GM19328 (cell line): ENCODE measurements at regions not wholly inside any gene's neighbourhood (a gene's known extent, or its start where the extent isn't known, plus 50 kb on each side); places are given as distances from the start of the nearest gene placed in this dataset.

ENCODE experiments used
- ATAC-seq: cut with Tn5 transposase; IDR thresholded peaks from one replicate; pipeline ENCODE4 v1.9.1; 2021; ENCODE audit warnings: mild to moderate bottlenecking, moderate library complexity; ENCODE audit not compliant: unreplicated experiment

DNA sequence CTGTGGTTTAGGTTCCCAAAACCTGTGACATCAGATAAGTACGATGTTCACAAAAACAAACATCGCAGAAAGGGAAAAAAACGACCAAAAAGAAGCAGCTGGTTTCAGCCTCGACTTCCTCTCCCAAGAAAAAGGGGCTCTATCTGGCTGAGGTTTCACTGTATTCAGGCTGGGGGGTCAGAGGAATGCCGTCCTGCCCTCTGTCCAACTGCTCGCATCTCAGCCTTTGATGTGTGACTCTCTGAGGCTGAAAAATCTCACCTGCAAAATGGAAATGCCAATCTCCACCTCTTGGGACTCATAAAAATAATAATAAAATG, 123.6 kb upstream of the PTPN1 start:
- ATAC-seq, result no peak

DNA sequence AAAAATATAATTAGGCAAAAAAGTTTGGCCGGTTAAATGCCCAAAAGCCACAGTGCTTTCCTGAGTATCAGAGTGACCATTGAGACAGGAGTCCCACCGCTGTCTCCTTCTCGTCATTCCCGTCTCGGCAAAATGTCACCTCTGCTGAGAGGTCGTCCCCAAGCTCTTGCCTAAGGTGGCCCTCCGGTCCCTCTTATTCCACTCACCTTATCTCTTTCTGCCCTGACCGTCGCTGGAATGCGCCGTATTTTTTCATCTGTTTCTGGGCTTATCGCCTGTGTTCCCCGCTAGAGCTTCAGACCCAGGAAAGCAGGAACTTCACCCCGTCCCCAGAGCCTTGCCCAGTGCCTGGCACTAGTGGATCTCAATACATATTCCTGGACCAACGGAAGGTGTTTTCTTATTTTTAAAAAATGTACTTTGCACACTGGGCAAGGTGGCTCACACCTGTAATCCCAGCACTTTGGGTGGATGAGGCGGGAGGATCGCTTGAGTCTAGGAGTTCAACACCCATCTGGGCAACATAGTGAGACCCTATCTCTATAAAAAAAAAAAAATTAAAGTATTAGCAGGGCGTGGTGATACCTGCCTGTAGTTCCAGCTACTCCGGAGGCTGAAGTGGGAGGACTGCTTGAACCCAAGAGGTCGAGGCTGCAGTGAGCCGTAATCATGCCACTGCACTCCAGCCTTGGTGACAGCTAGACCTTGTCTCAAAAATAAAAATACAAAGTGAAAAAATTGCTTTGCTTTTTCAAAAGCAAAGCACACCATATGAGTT, 122.8 kb upstream of the PTPN1 start:
- no peak for ATAC-seq

DNA sequence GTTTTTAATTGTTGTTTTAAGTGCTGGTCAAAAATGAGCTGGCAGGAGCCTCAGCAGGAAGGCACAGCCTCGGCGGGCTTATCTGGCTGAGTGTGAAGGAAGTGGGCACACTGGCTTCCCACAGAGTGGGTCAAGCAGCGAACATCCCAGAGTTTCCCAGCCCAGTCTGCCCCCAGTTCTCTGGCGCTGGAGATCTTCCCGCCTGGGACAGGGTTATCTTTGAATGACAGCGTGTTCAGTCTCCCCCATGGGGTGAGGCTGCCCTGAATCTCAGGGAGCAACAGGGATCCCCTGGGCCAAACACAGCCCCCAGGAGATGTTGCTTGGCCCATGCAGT, 122.2 kb upstream of the PTPN1 start:
- ATAC-seq, result no peak

DNA sequence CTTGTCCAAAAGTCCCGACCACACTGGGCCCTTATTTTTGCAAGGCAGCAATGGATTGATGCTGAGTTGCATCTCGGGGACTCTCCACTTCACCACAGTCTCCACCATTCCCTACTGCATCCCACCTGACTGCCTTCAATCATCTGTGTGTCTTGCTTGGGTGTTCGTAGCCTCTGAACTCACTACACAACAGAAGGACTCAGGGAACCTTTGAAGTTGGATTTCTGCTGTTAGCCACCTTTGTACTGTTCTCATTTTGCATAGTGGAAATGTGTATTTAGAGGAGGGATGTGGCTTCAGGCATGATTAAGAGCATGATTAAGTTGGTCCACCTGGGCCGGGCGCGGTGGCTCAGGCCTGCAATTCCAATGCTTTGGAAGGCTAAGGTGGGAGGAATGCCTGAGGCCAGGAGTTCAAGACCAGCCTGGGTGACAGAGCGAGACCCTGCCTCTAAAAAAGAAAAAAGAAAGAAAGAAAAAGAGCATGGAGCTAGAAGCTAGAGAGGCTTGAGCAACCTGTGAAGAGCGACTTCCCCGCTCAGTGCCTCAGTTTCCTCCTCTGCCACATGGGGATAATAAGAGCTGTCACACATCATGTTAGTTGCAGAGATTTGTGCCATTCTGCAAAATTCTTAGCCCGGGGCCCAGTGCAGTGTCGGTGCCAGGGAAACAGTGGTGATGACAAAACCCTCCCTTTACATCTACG, 121.3 kb upstream of the PTPN1 start:
- no peak for ATAC-seq

DNA sequence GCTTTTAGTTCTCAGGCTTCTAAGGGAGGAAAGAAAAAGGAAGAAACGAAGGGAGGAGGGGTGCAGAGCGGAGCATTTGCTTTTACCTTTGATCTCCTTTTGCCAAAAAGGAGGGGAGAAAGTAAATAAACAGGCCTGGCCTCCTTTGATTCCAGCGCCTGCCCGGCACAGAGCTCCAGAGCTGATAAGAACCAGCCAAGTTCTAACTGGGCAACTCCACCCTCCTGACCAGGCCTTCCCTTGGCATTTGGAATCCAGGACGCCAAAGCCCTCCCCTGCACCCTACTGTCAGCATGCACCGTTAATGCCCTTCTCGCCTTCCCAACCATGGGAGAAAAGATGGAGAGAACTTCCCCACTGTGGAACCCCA, 120.8 kb upstream of the PTPN1 start:
- ATAC-seq, result no peak

DNA sequence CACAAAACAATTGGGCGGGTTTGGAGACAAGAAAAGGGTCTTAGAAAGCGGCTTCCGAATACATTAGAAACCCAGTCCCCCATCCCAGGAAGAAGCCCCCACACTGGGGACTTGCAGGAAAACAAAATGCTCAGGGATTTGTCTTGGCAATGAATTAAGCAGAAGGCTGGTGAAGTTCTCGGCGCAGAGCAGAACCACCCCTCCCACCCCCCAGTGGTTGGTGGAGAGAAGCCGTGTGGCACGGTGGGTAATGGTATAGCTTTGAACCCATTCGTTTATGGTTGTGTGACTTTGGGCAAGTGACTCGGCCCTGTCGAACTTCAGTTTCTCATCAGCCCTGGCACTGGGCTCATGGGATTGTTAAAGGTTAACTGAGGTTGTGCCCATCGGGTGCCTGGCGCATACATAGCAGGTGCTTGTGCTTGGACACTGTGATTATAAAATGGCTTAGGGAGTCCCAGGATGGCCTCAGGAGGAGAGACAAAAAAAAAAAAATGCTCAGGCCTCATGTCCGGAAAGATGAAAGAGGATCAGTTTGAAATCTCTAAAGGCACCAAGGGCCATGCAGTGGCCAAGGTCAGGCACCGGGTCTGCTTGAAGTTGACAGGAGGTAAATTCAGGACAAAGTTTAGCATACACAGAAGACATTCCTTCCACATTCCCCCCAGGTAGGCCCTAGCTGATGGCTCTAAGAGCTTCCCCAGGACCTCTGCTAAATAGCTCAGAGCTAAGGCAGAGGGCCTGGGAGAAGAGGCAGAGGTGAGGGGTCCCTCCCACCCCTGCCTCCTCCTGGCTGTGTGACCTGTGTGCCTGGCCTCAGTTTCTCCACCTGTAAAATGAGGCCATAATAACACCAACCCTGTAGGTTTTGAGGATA, 120.1 kb upstream of the PTPN1 start:
- ATAC-seq, result no peak

DNA sequence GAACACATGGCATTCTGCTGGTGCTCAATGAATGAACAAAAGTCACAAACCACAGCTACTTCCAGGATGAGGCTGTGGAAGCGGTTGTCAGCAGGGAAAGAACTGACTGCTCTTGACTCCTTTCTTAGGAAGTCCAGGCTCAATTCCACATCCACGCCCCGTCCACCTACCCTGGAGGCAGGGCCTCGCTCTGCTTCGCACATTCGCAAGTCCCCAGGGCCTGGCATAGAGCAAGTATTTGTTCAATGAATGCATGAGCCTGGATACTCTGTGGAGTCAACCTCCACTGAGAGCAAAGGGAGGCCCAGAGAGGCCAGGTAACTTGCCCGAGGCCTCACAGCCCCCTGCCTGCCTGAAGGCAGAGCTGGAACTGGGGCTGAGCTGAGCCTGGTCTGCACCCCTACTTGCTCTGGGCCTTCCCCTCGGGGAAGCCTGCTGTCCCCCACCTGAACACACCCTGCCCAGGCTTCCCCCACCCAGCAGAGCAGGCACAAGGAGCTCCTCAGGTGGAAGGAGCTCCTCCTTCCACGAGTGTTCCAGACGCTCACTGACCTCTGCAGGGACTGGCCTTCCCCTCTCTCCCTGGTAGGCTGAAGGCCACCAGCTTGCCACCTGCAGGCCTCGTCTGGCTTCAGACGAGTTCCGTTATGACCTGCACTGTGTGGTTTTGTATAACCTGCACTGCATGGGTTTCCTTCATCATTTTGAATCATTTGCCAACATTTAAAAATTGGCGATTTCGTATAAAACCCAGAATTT, 119.3 kb upstream of the PTPN1 start:
- no peak for ATAC-seq

DNA sequence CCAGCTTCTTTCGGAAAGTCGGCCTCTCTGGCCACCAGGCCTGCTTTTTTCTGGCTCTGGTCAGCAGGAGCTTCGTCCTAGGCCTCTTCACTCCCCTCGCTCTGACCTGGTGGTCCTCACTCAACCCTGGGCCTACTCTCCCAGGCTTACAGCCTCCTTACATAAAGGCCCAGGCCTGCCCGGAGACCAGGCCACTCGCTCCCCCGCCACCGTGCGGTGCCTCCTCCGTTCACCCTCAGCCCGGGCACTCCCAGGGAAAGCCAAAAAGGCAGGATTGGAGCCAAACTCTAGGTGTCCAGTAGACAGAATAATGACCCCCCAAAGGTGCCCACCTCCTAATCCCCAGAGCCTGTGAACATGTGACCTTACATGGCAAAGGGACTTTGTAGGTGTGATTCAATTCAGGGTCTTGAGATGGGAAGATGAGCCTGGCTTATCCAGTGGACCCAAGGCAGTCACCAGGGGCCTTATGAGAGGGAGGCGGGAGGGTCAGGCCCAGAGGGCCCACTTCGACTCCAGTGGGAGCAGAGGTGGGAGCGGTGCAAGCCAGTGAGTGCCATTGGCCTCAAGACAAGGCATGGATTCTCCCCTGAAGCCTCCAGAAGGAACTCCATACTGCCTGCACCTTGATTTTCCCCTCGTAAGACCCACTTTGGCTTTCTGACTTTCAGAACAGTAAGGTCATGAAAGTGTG, 118.6 kb upstream of the PTPN1 start:
- ATAC-seq, result no peak

DNA sequence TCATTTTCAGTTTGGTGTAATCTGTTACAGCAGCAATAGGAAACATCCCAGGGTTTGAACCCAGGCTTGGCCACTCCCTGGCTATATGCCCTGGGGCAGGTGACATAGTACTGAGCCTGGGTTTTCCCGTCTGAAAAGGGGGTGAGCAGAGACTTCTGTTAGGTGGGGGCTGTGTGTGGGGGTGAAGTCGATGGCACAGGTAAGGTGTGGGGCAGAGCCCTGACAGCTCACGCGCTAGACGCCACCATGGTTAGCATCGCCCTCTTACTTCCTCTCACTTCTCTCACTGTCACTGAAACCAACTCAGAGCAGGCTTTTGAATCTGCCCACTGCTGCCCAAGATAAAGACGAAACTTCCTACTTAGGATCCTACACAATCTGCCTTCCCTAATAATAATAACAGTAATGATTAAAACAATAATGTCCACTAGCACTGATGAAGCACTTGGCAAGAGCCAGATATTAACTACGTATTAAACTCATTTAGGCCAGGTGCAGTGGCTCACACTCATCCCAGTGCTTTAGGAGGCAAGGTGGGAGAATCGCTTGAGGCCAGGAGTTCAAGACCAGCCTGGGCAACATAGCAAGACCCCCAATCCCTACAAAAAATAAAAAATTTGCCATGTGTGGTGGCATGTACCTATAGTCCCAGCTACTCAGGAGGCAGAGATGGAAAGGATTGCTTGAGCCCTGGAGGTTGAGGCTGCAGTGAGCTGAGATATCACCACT, 117.9 kb upstream of the PTPN1 start:
- no peak for ATAC-seq

DNA sequence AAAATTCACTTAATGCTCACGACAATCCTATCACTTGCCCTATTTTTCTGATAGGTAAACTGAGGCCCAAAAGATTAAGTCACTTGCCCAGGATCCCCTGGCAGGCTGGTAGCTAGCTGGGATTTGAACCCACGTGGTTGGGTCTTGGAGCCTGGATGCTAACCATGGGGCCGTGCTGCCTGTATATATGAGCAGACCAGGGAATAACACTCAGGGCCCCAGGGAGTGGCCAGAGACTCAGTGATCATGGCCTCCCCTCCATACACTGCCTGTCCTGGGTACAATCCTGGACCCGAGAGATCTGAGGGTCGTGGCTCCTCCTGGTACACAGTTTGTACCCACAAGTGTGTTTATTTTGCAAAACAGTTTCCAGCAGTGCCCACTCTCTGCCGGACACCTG, 116.9 kb upstream of the PTPN1 start:
- ATAC-seq, result no peak

DNA sequence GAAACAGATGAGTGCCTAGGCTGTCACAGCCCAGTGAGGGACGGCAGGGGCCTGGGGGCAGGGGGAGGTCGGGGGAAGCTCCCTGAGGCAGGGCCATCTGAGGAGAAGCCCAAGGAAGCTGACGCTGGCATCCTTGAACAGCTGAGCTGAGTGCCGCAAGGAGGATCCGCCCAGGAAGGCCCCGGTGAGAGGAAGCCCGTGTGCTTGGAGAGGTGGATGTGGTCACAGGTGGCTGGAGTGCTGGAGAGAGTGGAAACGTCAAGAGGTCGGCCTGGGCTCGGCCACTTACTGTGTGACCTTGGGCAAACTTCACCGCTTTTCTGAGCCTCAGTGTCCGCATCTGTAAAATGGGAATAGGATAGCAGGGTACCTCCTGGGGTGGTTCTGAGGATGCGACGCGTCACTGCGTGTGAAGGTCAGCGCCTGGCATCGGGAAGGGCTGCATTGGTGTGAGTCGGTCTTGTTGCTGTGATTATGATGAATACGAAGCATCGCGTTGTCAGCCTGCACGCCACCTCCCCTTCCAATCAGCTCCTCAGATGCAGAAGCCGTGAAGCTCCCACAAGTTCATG, 116.1 kb upstream of the PTPN1 start:
- ATAC-seq, result no peak

DNA sequence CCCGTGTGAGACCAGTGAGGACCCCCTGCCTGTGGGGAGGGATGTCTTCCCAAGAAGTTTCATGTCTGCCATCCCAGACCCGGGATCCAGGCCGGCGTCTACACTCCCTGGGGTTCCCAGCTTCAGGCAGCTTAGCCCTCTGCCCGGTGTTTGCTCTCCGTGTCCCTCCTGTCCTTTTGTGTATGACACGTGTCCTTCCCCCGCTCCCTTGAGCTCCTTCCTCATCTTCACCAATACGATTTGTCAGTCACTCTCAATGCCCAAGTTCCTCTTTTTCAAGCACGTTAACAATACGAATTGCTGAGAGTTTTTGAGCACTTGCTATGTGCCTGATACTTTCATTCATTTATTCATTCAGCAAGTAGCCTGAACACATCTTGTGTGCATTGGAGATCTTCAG, 115.6 kb upstream of the PTPN1 start:
- ATAC-seq, result no peak

DNA sequence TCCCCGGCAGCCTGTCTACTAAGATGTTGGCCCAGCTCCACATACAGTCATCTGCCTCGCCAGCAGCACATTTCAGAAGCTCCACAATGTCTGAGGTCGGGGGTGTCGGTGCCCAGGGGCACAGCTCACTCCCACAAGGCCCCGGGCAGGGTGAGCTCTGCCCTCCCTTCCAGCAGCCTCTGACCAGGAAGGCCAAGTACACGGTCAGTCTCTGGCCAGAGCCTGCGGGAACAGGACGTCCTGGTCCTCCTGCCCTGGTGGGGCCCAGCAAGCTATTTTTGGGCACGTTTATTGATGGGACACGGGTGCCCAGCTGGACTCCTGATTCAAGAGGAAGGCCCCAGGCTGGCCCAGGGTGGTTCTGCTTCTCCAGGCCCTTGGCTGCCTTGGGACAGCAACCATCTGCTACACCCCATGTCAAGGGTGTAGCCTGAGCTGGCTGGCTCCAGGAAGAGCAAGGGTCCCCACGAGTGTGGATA, 114.9 kb upstream of the PTPN1 start:
- no peak for ATAC-seq

DNA sequence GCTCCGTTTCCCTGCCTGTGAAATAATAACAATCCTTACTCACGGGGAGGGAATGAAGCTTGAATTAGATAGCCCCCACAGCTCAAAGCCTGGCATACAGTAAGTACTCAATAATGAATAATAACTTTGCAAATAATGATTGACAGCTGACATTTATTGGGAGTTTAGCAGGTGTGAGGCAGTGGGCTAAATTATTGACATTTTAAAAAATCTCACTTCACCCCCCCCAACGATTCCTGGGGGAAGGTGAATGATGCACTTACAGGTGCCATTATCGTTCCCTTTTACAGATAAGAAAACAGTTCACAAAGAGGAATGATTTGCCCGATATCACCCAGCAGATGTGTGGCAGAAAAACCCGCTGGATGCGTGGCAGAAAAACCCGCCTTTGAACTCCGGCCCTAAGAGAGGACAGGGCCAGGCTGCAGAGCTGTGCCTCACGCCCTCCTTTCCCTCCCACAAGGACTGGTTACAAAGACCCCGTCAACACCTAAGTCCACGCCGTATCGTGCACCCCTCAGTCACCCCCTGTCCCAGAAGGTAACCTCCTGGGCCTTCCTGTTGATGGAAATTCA, 114.2 kb upstream of the PTPN1 start:
- no peak for ATAC-seq

DNA sequence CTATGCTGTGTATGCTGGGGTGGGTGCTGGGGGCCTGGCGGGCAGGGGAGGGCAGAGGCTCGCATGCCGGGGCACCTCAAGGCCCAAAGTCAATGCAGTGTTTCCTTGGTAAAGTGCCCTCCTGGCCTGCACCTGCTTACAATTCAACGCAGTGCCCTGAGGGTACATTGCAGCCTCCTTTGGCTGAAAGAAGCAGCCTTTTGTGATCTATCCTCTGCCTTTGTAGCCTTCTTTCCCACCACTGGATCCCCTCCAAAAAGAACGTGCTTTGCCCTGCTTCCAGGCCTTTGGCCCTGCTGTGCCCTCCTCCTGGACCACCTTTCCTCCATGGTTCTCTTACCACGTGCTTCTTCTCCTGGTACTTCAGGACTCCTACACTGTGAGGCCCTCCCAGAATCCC, 113.6 kb upstream of the PTPN1 start:
- ATAC-seq, result no peak

DNA sequence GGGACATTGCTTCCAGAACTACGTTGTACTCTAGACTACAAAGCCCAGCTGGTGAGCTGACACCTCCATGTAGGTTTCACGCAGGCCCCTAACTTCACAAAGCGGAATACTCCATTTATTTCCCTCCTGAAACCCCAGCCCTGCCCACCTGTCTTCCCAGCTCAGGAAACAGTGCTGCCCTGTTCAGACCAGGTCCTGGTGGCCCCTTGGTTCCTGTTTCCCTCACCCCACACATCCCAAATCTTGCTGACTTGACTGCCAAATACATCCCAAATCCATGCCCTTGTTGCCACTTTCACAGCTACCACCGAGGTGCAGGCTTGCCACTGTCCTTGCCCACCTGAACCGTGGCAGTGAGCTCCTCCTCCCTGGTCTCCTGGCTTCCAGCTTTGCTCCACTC, 113.1 kb upstream of the PTPN1 start:
- no peak for ATAC-seq

DNA sequence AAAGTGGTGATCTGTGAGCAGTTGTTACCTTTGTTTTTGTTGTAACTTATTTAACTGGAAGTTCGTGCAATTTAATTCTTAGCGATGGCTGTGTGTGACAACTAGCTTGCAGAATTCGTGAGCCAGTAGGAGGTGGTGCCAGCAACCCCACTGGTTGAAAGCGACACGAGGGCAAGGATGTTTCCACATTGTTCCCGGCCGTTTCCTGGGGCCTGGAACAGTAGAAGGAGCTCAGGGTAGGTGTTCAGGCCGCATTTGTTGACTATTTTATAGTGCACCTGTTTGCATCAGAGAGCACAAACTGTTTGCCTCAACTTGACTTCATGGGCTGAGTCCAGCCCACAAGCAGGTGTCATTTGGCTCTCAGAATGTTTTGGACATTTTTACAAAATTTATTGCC, 112.1 kb upstream of the PTPN1 start:
- ATAC-seq, result no peak

DNA sequence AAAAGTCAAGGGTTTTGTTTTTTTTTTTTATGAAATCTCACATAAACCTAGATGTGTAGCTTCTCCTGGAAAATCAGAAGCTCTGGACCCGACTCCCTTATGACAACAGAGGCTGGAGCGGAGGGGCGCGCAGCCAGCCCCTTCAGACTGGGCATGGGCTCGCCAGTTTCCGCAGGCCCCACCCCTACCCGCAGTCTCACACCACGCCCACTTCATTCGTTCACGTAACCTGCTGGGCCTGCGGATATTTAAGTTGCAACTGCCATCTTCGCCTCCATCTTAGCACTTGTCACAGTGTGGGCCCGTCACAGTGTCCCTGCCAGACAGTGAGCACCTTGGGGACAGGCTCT, 111.7 kb upstream of the PTPN1 start:
- ATAC-seq, result no peak

DNA sequence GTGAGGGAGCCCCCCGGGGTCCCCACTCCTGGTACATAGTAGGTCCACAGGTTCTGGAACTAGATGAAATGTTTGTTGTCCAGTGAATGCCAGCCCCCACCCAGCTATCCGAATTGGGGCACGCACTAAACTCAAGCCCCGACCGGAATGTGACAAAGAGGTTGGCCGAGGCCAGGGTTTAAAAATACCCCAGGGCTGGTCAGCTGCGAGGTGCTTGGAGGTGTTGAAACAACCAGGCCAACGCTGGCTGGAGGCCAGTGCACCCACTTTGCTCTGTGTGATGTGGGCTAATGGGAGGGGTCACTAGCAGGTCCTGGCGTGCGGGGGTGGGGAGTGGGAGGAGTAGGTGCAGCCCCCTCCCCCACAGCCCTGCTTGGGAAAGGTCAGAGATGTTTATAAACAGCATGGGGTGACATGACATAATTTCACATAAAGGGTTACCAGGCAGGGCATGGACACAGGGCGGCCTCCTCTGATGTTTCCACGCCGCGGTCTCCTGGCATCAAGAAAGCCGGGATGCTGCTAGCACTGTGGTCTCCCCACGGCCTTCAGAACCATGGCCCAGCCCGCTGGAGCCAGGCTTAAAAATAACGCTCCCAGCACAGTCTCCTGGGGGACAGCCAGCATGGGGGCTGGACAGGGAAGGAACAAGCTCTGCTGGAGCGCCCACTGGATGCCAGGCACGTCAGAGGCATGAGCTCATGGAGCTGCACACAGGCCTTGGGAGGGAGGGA, 111.2 kb upstream of the PTPN1 start:
- no peak for ATAC-seq
